Fibroblast of lung (primary cell): ENCODE measurements at regions not wholly inside any gene's neighbourhood (a gene's known extent, or its start where the extent isn't known, plus 50 kb on each side); places are given as distances from the start of the nearest gene placed in this dataset.

ENCODE experiments used
- EZH2 ChIP-seq: IDR thresholded peaks from 2 replicates; pipeline ENCODE4 v1.5.1; 2012; ENCODE audit warnings: low read length, control low read depth, mild to moderate bottlenecking; ENCODE audit errors: missing control alignments
- TF ChIP-seq, protein P1 (sequence below), 2 donors: IDR thresholded peaks in 1 of 2; conservative IDR thresholded peaks in 1 of 2; 1 replicate in 1 of 2; 2 replicates in 1 of 2; pipeline ENCODE4 v1.5.1; 2011 to 2012; ENCODE audit warnings: low read length in 2 of 2, control low read depth in 1 of 2, inconsistent platforms in 1 of 2, low read depth in 1 of 2, mild to moderate bottlenecking in 1 of 2

DNA sequence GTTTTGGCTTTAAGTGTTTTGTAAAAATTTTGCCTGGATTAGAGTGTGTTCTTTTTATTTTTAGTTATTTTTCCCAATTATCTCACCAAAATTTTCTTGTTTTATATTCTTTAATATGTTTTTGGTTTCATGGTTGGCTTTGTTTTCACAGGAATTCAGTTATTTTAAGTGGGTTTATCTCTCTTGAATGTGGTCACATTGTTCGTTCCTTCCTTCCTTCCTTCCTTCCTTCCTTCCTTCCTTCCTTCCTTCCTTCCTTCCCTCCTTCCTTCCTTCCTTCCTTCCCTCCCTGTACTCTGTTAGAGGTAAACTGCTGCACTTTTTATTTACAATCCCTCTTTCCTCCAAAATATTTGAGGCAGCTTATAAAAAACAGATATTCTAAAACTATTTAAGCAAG lies 672.9 kb upstream of the CITED2 start:
- TF ChIP-seq, protein P1, sequence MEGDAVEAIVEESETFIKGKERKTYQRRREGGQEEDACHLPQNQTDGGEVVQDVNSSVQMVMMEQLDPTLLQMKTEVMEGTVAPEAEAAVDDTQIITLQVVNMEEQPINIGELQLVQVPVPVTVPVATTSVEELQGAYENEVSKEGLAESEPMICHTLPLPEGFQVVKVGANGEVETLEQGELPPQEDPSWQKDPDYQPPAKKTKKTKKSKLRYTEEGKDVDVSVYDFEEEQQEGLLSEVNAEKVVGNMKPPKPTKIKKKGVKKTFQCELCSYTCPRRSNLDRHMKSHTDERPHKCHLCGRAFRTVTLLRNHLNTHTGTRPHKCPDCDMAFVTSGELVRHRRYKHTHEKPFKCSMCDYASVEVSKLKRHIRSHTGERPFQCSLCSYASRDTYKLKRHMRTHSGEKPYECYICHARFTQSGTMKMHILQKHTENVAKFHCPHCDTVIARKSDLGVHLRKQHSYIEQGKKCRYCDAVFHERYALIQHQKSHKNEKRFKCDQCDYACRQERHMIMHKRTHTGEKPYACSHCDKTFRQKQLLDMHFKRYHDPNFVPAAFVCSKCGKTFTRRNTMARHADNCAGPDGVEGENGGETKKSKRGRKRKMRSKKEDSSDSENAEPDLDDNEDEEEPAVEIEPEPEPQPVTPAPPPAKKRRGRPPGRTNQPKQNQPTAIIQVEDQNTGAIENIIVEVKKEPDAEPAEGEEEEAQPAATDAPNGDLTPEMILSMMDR (conservative IDR thresholded peaks at IDR 0.05 in 1 of 2, IDR thresholded peaks at IDR 0.05 in 1 of 2; ENCODE audit: low read depth in 1 of 2, low read length in 2 of 2) = no peak
- TF ChIP-seq EZH2 = no peak
